ENCODE measurements at regions not wholly inside any gene's neighbourhood (a gene's known extent, or its start where the extent isn't known, plus 50 kb on each side); places are given as distances from the start of the nearest gene placed in this dataset.
A peak's percentile ranks its signal among the peaks of the same experiment; 100 is the strongest.
"Not testable (repeated sequence)": the region's sequence is repeated elsewhere in the genome, so short reads cannot be mapped to it uniquely, and the experiment has no call there.

GRCh38 chr22:22336333-22336732 lies 91.7 kb downstream of the VPREB1 start:
- Mint-ChIP-seq H3K36me3 (peaks cover 21% of the 10 kb centered on the region), H3K27me3 (peaks cover 56 to 77% of the 10 kb centered on the region in 2 donors)
- ATAC-seq; DNase-seq (ENCODE audit: low spot score); H3K9me3 Mint-ChIP-seq; H3K27ac Mint-ChIP-seq; H3K4me3 Mint-ChIP-seq; H3K4me1 Mint-ChIP-seq (ENCODE audit: low read depth in 2 of 2): not testable (repeated sequence)

GRCh38 chr22:22338778-22339177 lies 94.2 kb downstream of the VPREB1 start:
- H3K4me3 Mint-ChIP-seq; DNase-seq (ENCODE audit: low spot score); H3K4me1 Mint-ChIP-seq (ENCODE audit: low read depth in 2 of 2); H3K36me3 Mint-ChIP-seq; H3K9me3 Mint-ChIP-seq; H3K27ac Mint-ChIP-seq; ATAC-seq: not testable (repeated sequence)
- peaks cover 37 to 53% of the 10 kb centered on the region in 2 donors for H3K27me3 Mint-ChIP-seq

- ATAC-seq (no peak), DNase-seq (ENCODE audit: low spot score) (no peak)
- Mint-ChIP-seq H3K27me3 (peaks cover 17 to 24% of the 10 kb centered on the region in 2 donors), H3K4me1 (ENCODE audit: low read depth in 2 of 2) (no peaks in the 10 kb centered on the region), H3K36me3 (no peaks in the 10 kb centered on the region), H3K27ac (no peak overlapping the region), H3K9me3 (peaks cover 3% of the 10 kb centered on the region), H3K4me3 (no peak overlapping the region)
Observed at GRCh38 chr22:22341736-22342135, 97.2 kb downstream of the VPREB1 start.

GRCh38 chr22:22342697-22343580 lies 98.4 kb downstream of the VPREB1 start:
- Mint-ChIP-seq H3K36me3 (no peaks in the 10 kb centered on the region), H3K27me3 (peaks cover 15 to 22% of the 10 kb centered on the region in 2 donors), H3K27ac (no peak overlapping the region), H3K9me3 (no peaks in the 10 kb centered on the region), H3K4me3 (no peak overlapping the region), H3K4me1 (ENCODE audit: low read depth in 2 of 2) (no peaks in the 10 kb centered on the region)
- peak; percentile 72 for DNase-seq (ENCODE audit: low spot score)
- peak; percentile 59 to 64 for ATAC-seq

GRCh38 chr22:22343581-22344296 lies 99.2 kb downstream of the VPREB1 start:
- H3K4me1 Mint-ChIP-seq (ENCODE audit: low read depth in 2 of 2): no peaks in the 10 kb centered on the region
- DNase-seq (ENCODE audit: low spot score): no peak
- H3K27ac Mint-ChIP-seq: no peak overlapping the region
- H3K4me3 Mint-ChIP-seq: no peak overlapping the region
- no peaks in the 10 kb centered on the region for H3K9me3 Mint-ChIP-seq
- no peaks in the 10 kb centered on the region for H3K36me3 Mint-ChIP-seq
- peak; percentile 13 to 46 for ATAC-seq
- peaks cover 15 to 21% of the 10 kb centered on the region in 2 donors for H3K27me3 Mint-ChIP-seq

- H3K36me3 Mint-ChIP-seq: no peaks in the 10 kb centered on the region
- H3K9me3 Mint-ChIP-seq: no peaks in the 10 kb centered on the region
- no peak for DNase-seq (ENCODE audit: low spot score)
- no peak for ATAC-seq
- H3K4me1 Mint-ChIP-seq (ENCODE audit: low read depth in 2 of 2): no peaks in the 10 kb centered on the region
- H3K4me3 Mint-ChIP-seq: no peak overlapping the region
- H3K27ac Mint-ChIP-seq: no peak overlapping the region
- peaks cover 15 to 17% of the 10 kb centered on the region in 2 donors for H3K27me3 Mint-ChIP-seq
Observed at GRCh38 chr22:22344430-22344829, 99.8 kb downstream of the VPREB1 start.

DNA sequence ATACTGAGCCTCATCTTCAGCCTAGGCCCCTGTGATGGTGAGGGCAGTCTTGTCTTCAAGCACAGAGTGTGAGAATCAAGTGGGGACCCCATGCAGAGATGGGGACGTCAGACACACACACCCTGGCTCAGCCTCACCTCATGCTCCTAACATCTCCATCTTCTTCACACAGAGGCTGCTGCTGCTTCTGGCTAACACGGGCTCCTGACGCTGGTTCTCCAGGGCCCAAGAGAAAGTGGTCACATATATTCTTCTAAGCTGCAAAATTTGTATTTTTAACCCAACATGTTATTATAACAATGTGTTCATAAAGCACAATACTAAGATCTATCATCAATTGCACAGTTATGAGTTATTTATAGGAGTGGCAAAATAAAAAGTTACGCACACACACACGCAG lies 101.2 kb downstream of the VPREB1 start:
- Mint-ChIP-seq H3K4me1 (ENCODE audit: low read depth in 2 of 2) (no peaks in the 10 kb centered on the region), H3K4me3 (no peak overlapping the region), H3K27ac (no peak overlapping the region), H3K36me3 (no peaks in the 10 kb centered on the region), H3K9me3 (no peaks in the 10 kb centered on the region), H3K27me3 (peaks cover 15 to 17% of the 10 kb centered on the region in 2 donors)
- ATAC-seq (no peak), DNase-seq (ENCODE audit: low spot score) (no peak)

DNA sequence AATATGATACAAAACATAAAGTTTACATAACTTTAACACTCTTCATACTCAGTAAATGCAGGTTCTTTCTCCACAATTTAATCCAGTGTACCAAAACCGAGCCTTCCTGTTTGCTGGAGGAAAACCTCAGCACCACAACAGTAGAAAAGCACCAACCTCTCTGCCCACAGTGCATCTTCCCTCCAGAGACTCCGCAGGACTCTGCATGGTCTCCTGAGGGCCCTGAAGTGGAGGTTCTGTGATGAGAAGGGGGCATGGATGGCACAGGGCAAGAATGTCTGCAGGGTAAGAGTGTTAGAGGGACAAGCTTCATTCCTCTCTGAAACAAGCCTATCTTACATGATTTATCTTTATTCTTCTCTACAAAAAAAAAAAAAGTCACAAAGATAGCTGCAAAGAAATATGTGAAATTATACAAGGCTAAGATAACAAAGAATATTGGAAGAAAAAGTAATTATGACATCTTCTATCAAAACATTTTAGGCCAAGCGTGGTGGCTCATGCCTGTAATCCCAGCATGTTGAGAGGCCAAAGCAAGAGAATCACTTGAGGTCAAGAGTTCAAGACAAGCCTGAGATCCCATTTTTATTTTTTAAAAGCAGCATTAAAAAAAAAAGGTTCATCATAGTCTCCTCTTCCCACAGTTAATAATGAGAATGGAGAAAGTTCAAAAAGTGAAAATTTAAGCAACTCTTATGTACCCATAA lies 102.0 kb downstream of the VPREB1 start:
- no peak for DNase-seq (ENCODE audit: low spot score)
- H3K27me3 Mint-ChIP-seq: peaks cover 15 to 17% of the 10 kb centered on the region in 2 donors
- no peak overlapping the region for H3K4me3 Mint-ChIP-seq
- no peak overlapping the region for H3K27ac Mint-ChIP-seq
- no peak for ATAC-seq
- H3K36me3 Mint-ChIP-seq: no peaks in the 10 kb centered on the region
- no peaks in the 10 kb centered on the region for H3K9me3 Mint-ChIP-seq
- H3K4me1 Mint-ChIP-seq (ENCODE audit: low read depth in 2 of 2): no peaks in the 10 kb centered on the region

DNA sequence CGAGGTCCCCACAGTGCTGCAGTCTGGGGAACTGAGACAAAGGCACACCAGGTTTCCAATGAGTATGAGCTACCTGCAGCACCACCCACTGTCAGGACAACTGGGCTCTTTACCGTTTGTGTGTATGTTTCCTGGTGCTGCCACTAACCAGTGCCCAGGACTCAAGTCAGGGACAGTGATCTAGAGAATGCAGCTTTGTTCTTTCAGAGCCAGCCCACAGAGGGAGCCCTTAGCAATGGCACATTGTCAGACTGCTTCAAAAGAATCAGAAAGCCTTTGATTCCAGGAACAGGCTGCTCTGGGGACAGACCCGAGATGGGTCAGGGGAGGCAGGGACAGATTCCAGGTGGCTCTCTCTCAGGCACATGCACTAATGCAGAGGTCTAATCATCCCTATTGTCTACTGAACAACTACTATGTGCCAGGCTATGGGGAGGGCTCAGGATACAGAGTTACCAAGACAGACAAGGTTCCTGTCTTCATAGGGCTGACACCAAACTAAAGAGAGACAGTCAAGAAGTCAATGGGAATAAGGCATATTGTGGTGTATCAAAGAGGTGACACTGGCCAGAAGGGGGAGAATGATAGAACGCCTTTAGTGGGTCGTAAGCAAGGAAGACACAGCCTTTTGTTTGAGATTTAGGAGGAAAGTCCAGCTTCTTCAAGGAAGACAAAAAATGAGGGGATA lies 103.7 kb downstream of the VPREB1 start:
- H3K36me3 Mint-ChIP-seq: no peaks in the 10 kb centered on the region
- H3K9me3 Mint-ChIP-seq: no peaks in the 10 kb centered on the region
- H3K4me1 Mint-ChIP-seq (ENCODE audit: low read depth in 2 of 2): no peaks in the 10 kb centered on the region
- ATAC-seq: peak in 1 of 2 donors; percentile 16
- H3K4me3 Mint-ChIP-seq: no peak overlapping the region
- DNase-seq (ENCODE audit: low spot score): no peak
- H3K27ac Mint-ChIP-seq: no peak overlapping the region
- peaks cover 18% of the 10 kb centered on the region in 2 donors for H3K27me3 Mint-ChIP-seq

- H3K27me3 Mint-ChIP-seq: peaks cover 21 to 23% of the 10 kb centered on the region in 2 donors
- no peaks in the 10 kb centered on the region for H3K9me3 Mint-ChIP-seq
- ATAC-seq (no peak), DNase-seq (ENCODE audit: low spot score) (no peak)
- no peaks in the 10 kb centered on the region for H3K4me1 Mint-ChIP-seq (ENCODE audit: low read depth in 2 of 2)
- no peak overlapping the region for H3K4me3 Mint-ChIP-seq
- no peaks in the 10 kb centered on the region for H3K36me3 Mint-ChIP-seq
- no peak overlapping the region for H3K27ac Mint-ChIP-seq
Observed at GRCh38 chr22:22348815-22349454, 104.3 kb downstream of the VPREB1 start.

- Mint-ChIP-seq H3K4me1 (ENCODE audit: low read depth in 2 of 2) (no peaks in the 10 kb centered on the region), H3K4me3 (no peak overlapping the region), H3K9me3 (no peaks in the 10 kb centered on the region), H3K27ac (no peak overlapping the region), H3K27me3 (peaks cover 22 to 26% of the 10 kb centered on the region in 2 donors), H3K36me3 (no peaks in the 10 kb centered on the region)
- no peak for ATAC-seq
- DNase-seq (ENCODE audit: low spot score): no peak
Observed at GRCh38 chr22:22349455-22349836, 104.9 kb downstream of the VPREB1 start.

GRCh38 chr22:22351366-22351765 lies 106.8 kb downstream of the VPREB1 start:
- H3K9me3 Mint-ChIP-seq: no peaks in the 10 kb centered on the region
- H3K27ac Mint-ChIP-seq: no peak overlapping the region
- DNase-seq (ENCODE audit: low spot score): no peak
- H3K4me3 Mint-ChIP-seq: no peak overlapping the region
- H3K27me3 Mint-ChIP-seq: peaks cover 29 to 36% of the 10 kb centered on the region in 2 donors
- H3K4me1 Mint-ChIP-seq (ENCODE audit: low read depth in 2 of 2): no peaks in the 10 kb centered on the region
- ATAC-seq: no peak
- no peaks in the 10 kb centered on the region for H3K36me3 Mint-ChIP-seq
